ENCODE measurements at regions not wholly inside any gene's neighbourhood (a gene's known extent, or its start where the extent isn't known, plus 50 kb on each side); places are given as distances from the start of the nearest gene placed in this dataset.
"Not testable (repeated sequence)": the region's sequence is repeated elsewhere in the genome, so short reads cannot be mapped to it uniquely, and the experiment has no call there.

DNA sequence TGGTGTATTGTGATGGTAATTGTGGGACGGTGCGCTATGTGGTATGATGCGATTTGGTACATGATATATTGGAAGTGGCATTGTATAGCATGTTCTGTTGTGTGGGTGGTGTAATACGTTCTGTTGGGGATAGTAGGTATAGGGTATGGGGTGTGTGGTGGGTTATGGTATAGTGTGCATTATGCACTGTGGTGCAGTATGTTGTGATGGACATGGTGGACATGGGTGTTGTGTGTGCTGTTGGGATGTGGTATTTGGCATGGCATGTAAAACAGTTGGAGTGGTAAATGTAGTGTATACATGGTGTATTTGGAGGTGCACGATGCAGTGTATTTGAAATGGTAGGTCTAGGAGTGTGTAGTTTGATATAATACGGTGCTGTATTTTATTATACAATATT, 170.6 kb upstream of the CNTNAP4 start:
- H3K4me3 ChIP-seq (ENCODE audit: low read depth, low read length): no peak overlapping the region
- TF ChIP-seq, protein P1, sequence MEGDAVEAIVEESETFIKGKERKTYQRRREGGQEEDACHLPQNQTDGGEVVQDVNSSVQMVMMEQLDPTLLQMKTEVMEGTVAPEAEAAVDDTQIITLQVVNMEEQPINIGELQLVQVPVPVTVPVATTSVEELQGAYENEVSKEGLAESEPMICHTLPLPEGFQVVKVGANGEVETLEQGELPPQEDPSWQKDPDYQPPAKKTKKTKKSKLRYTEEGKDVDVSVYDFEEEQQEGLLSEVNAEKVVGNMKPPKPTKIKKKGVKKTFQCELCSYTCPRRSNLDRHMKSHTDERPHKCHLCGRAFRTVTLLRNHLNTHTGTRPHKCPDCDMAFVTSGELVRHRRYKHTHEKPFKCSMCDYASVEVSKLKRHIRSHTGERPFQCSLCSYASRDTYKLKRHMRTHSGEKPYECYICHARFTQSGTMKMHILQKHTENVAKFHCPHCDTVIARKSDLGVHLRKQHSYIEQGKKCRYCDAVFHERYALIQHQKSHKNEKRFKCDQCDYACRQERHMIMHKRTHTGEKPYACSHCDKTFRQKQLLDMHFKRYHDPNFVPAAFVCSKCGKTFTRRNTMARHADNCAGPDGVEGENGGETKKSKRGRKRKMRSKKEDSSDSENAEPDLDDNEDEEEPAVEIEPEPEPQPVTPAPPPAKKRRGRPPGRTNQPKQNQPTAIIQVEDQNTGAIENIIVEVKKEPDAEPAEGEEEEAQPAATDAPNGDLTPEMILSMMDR (IDR thresholded peaks at IDR 0.05; ENCODE audit: low read depth, low read length, missing control alignments): no peak
- no peak for DNase-seq (ENCODE audit: low read depth)
- in situ Hi-C loops (cut with HindIII; ENCODE audit: low sequenced_read_pairs): no loop called here

DNA sequence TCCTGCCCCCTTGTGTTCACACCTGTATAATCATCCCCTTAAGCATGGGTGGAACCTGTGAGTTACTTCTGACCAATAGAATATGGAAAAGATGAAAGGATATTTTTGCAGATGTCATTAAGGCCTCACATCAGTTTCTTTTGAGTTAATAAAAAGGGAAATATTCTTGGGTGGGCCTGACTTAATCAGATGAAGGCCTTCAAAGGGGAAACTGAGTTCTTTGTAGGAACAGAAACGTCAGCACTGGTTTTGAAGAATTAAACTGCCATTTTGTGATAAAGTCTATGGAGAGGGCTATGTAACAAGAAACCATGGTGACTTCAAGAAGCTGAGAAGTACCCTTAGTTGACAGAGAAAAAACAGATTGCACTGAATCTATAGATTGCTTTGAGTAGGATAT, 168.7 kb upstream of the CNTNAP4 start:
- no peak for DNase-seq (ENCODE audit: low read depth)
- TF ChIP-seq, protein P1 (IDR thresholded peaks at IDR 0.05; ENCODE audit: low read depth, low read length, missing control alignments): no peak
- in situ Hi-C loops (cut with HindIII; ENCODE audit: low sequenced_read_pairs): no loop called here
- H3K4me3 ChIP-seq (ENCODE audit: low read depth, low read length): no peak overlapping the region

DNA sequence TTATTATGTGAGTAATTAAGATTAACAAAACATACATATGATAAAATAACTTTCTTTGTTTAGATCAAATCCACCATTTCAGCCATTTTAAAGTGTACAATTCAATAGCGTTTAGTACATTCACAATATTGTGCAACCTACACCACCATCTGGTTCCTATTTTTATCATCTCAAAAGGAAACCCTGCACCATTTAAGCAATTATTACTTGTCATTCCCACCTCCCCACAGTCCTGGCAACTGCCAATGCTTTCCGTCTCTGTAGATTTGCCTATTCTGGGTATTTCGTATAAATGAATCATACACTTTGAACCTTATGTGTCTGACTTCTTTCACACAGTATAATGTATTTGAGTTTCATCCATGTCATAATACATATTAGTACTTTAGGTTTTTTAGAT, 162.5 kb upstream of the CNTNAP4 start:
- TF ChIP-seq, protein P1 (IDR thresholded peaks at IDR 0.05; ENCODE audit: low read depth, low read length, missing control alignments): no peak
- no peak for DNase-seq (ENCODE audit: low read depth)
- in situ Hi-C loops (cut with HindIII; ENCODE audit: low sequenced_read_pairs): no loop called here
- H3K4me3 ChIP-seq (ENCODE audit: low read depth, low read length): no peak overlapping the region

DNA sequence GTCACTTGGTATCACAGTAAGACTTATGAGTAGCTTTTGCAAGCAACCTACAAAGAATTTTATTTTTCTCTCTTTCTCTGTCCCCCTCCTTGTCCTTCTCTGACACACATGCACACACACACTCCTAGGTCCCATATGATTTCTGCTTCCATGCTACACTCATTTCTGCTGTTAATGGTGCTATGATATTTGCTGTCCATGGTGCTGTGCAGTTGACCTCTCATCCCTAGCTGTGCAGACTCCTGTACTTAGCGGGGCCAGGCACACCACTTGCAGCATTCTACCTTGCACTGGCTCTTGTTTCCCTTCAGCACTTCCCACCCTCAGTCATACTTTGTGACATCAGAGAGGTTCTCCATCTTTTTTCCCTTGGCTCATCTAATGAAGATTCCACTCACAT, 158.9 kb upstream of the CNTNAP4 start:
- no peak for DNase-seq (ENCODE audit: low read depth)
- TF ChIP-seq, protein P1 (IDR thresholded peaks at IDR 0.05; ENCODE audit: low read depth, low read length, missing control alignments): no peak
- in situ Hi-C loops (cut with HindIII; ENCODE audit: low sequenced_read_pairs): no loop called here
- H3K4me3 ChIP-seq (ENCODE audit: low read depth, low read length): no peak overlapping the region

DNA sequence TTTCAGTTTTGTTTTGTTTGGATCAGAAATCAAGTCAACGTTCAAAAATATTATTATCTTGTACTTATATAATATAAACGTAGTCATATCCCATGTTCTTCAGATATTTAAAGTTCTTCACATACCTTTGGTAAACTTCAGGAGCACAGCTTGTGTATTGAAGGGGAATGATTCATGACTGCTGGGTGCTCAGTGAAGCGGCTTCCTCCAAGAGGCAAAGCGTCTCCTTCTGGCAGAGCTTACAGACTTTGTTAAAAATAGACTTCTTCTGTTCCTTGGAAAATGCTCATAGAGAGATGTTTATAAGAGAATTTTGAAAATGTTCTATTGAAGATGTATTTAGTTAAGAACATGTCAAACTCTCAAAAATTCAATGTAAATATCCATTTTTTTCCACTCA, 155.6 kb upstream of the CNTNAP4 start:
- H3K4me3 ChIP-seq (ENCODE audit: low read depth, low read length): no peak overlapping the region
- DNase-seq (ENCODE audit: low read depth): no peak
- TF ChIP-seq, protein P1 (IDR thresholded peaks at IDR 0.05; ENCODE audit: low read depth, low read length, missing control alignments): no peak
- in situ Hi-C loops (cut with HindIII; ENCODE audit: low sequenced_read_pairs): no loop called here

DNA sequence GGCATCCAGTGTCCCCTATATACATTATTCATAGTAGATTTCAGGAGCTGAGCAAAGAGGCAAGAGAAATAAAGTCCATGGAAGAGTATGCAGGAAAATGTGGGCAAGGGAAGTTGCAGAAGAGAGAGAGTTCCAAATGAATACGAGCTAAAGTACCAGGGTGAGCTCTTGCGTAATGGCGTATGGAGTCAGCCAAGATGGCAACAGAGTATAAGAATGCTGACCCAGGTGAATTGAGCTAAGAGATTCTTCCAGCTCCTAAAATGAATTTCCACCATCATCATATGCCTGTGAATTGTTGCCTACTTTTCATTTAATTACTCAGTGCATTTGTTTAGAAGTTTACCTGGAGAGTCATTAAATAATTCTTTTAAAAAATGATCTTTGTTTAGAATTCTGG, 153.2 kb upstream of the CNTNAP4 start:
- no peak overlapping the region for H3K4me3 ChIP-seq (ENCODE audit: low read depth, low read length)
- TF ChIP-seq, protein P1 (IDR thresholded peaks at IDR 0.05; ENCODE audit: low read depth, low read length, missing control alignments): no peak
- no peak for DNase-seq (ENCODE audit: low read depth)
- in situ Hi-C loops (cut with HindIII; ENCODE audit: low sequenced_read_pairs): no loop called here

DNA sequence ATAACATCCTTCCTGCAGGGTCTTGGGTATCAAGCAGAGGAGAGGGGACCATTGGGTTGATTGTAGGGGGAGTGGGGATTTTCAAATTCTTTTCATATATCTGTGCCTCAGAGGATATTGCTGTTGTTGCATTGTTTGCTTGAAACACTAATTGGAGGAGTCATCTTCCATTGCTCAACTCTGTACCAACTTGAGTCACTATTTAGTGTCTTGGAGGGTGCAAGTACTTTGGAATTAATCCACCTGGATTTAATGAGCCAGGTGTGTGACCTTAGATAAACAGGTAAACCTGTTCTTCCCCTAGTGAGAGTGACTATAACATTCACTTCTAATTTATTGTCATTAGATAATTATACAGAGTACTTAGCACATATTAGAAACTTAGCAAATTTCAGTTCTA, 151.3 kb upstream of the CNTNAP4 start:
- no peak overlapping the region for H3K4me3 ChIP-seq (ENCODE audit: low read depth, low read length)
- DNase-seq (ENCODE audit: low read depth): no peak
- TF ChIP-seq, protein P1 (IDR thresholded peaks at IDR 0.05; ENCODE audit: low read depth, low read length, missing control alignments): no peak
- in situ Hi-C loops (cut with HindIII; ENCODE audit: low sequenced_read_pairs): no loop called here

DNA sequence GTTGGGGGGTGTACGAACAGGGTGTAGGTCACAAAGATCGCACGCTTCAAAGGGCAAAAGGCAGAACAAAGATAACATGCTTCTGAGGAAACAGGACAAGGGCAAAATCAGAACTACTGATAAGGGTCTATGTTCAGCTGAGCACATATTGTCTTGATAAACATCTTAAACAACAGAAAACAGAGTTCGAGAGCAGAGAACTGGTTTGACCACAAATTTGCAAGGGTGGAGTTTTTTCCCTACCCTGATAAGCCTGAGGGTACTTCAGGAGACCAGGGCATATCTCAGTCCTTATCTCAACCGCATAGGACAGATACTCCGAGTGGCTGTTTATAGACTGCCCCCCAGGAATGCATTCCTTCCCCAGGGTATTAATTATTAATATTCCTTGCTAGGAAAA, 139.1 kb upstream of the CNTNAP4 start:
- H3K4me3 ChIP-seq (ENCODE audit: low read depth, low read length); in situ Hi-C loops (cut with HindIII; ENCODE audit: low sequenced_read_pairs); DNase-seq (ENCODE audit: low read depth): not testable (repeated sequence)
